ENCODE measurements at regions not wholly inside any gene's neighbourhood (a gene's known extent, or its start where the extent isn't known, plus 50 kb on each side); places are given as distances from the start of the nearest gene placed in this dataset.
A peak's percentile ranks its signal among the peaks of the same experiment; 100 is the strongest.

GRCh38 chr1:112265931-112266330, 130.1 kb upstream of the CTTNBP2NL start:
- H3K4me3 ChIP-seq = no peak overlapping the region

GRCh38 chr1:112267206-112267605, 128.8 kb upstream of the CTTNBP2NL start:
- no peaks in the 10 kb centered on the region for H3K27me3 ChIP-seq
- no peak for DNase-seq
- no peaks in the 10 kb centered on the region for H3K36me3 ChIP-seq
- no peaks in the 10 kb centered on the region for H3K9me3 ChIP-seq
- no peak overlapping the region for H3K4me3 ChIP-seq

More at GRCh38 chr1:112265931-112266330, 130.1 kb upstream of the CTTNBP2NL start:
- Histone ChIP-seq H3K27me3 (no peaks in the 10 kb centered on the region), H3K9me3 (no peaks in the 10 kb centered on the region), H3K36me3 (no peaks in the 10 kb centered on the region)
- DNase-seq = no peak

GRCh38 chr1:112267929-112268328, 128.1 kb upstream of the CTTNBP2NL start:
- Histone ChIP-seq H3K4me3 (no peak overlapping the region), H3K36me3 (no peaks in the 10 kb centered on the region), H3K27me3 (no peaks in the 10 kb centered on the region), H3K9me3 (no peaks in the 10 kb centered on the region; the same call in 1 of the 2 replicates)
- peak; percentile 44 for DNase-seq

- no peak for DNase-seq
- H3K27me3 ChIP-seq = no peaks in the 10 kb centered on the region
- no peaks in the 10 kb centered on the region for H3K36me3 ChIP-seq
- no peak overlapping the region for H3K4me3 ChIP-seq
- H3K9me3 ChIP-seq = peaks cover 3% of the 10 kb centered on the region
Observed at GRCh38 chr1:112268408-112268807, 127.6 kb upstream of the CTTNBP2NL start.

- Histone ChIP-seq H3K4me3 (no peak overlapping the region), H3K27me3 (no peaks in the 10 kb centered on the region; the same call in none of the 2 replicates), H3K9me3 (peaks cover 12% of the 10 kb centered on the region), H3K36me3 (no peaks in the 10 kb centered on the region)
- DNase-seq = no peak
Observed at GRCh38 chr1:112271270-112271669, 124.7 kb upstream of the CTTNBP2NL start.

GRCh38 chr1:112272101-112272772, 123.8 kb upstream of the CTTNBP2NL start:
- no peak for DNase-seq

GRCh38 chr1:112284796-112285195, 111.2 kb upstream of the CTTNBP2NL start:
- Histone ChIP-seq H3K9me3 (no peaks in the 10 kb centered on the region), H3K27me3 (peaks cover 13% of the 10 kb centered on the region), H3K4me3 (no peak overlapping the region), H3K36me3 (no peaks in the 10 kb centered on the region)
- DNase-seq = no peak

More at GRCh38 chr1:112272101-112272772, 123.8 kb upstream of the CTTNBP2NL start:
- Histone ChIP-seq H3K9me3 (peaks cover 12% of the 10 kb centered on the region), H3K27me3 (no peaks in the 10 kb centered on the region; the same call in none of the 2 replicates), H3K4me3 (no peak overlapping the region), H3K36me3 (no peaks in the 10 kb centered on the region)

- no peak for DNase-seq
- Histone ChIP-seq H3K4me3 (no peak overlapping the region), H3K27me3 (peaks cover 13% of the 10 kb centered on the region)
Observed at GRCh38 chr1:112285316-112285715, 110.7 kb upstream of the CTTNBP2NL start.

GRCh38 chr1:112285746-112286145, 110.3 kb upstream of the CTTNBP2NL start:
- Histone ChIP-seq H3K27me3 (peaks cover 13% of the 10 kb centered on the region), H3K4me3 (no peak overlapping the region), H3K36me3 (no peaks in the 10 kb centered on the region), H3K9me3 (no peaks in the 10 kb centered on the region)
- DNase-seq = no peak

More at GRCh38 chr1:112285316-112285715, 110.7 kb upstream of the CTTNBP2NL start:
- Histone ChIP-seq H3K9me3 (no peaks in the 10 kb centered on the region), H3K36me3 (no peaks in the 10 kb centered on the region)

GRCh38 chr1:112296908-112297307, 99.1 kb upstream of the CTTNBP2NL start:
- no peaks in the 10 kb centered on the region for H3K36me3 ChIP-seq
- H3K4me3 ChIP-seq = no peak overlapping the region
- no peaks in the 10 kb centered on the region; the same call in 1 of the 2 replicates for H3K9me3 ChIP-seq
- H3K27me3 ChIP-seq = peaks cover 9% of the 10 kb centered on the region
- no peak for DNase-seq

- peaks cover 9% of the 10 kb centered on the region for H3K27me3 ChIP-seq
- H3K36me3 ChIP-seq = no peaks in the 10 kb centered on the region
- H3K9me3 ChIP-seq = no peaks in the 10 kb centered on the region; the same call in 1 of the 2 replicates
- no peak overlapping the region for H3K4me3 ChIP-seq
- no peak for DNase-seq
Observed at GRCh38 chr1:112297536-112297935, 98.5 kb upstream of the CTTNBP2NL start.

- peaks cover 13% of the 10 kb centered on the region for H3K27me3 ChIP-seq
- no peak overlapping the region for H3K4me3 ChIP-seq
- no peaks in the 10 kb centered on the region; the same call in 1 of the 2 replicates for H3K9me3 ChIP-seq
- no peaks in the 10 kb centered on the region for H3K36me3 ChIP-seq
- peak; percentile 53 for DNase-seq
Observed at GRCh38 chr1:112298558-112298957, 97.5 kb upstream of the CTTNBP2NL start.

- H3K27me3 ChIP-seq = peaks cover 27% of the 10 kb centered on the region
- H3K4me3 ChIP-seq = no peak overlapping the region
- H3K9me3 ChIP-seq = no peaks in the 10 kb centered on the region
- DNase-seq = no peak
- H3K36me3 ChIP-seq = no peaks in the 10 kb centered on the region
Observed at GRCh38 chr1:112304126-112304525, 91.9 kb upstream of the CTTNBP2NL start.

- no peaks in the 10 kb centered on the region for H3K36me3 ChIP-seq
- no peak for DNase-seq
- no peak overlapping the region for H3K4me3 ChIP-seq
- peaks cover 27% of the 10 kb centered on the region for H3K27me3 ChIP-seq
- no peaks in the 10 kb centered on the region for H3K9me3 ChIP-seq
Observed at GRCh38 chr1:112304612-112305011, 91.4 kb upstream of the CTTNBP2NL start.

- no peaks in the 10 kb centered on the region for H3K9me3 ChIP-seq
- no peak for DNase-seq
- peaks cover 20% of the 10 kb centered on the region for H3K27me3 ChIP-seq
- H3K4me3 ChIP-seq = no peak overlapping the region
- H3K36me3 ChIP-seq = no peaks in the 10 kb centered on the region
Observed at GRCh38 chr1:112307930-112308591, 88.0 kb upstream of the CTTNBP2NL start.

GRCh38 chr1:112308716-112309115, 87.3 kb upstream of the CTTNBP2NL start:
- peaks cover 16% of the 10 kb centered on the region; the same call in 1 of the 2 replicates for H3K27me3 ChIP-seq
- H3K9me3 ChIP-seq = no peaks in the 10 kb centered on the region
- no peak overlapping the region for H3K4me3 ChIP-seq
- H3K36me3 ChIP-seq = no peaks in the 10 kb centered on the region
- no peak for DNase-seq

- Histone ChIP-seq H3K36me3 (no peaks in the 10 kb centered on the region), H3K27me3 (peaks cover 16% of the 10 kb centered on the region; the same call in 1 of the 2 replicates), H3K9me3 (no peaks in the 10 kb centered on the region), H3K4me3 (no peak overlapping the region)
- DNase-seq = no peak
Observed at GRCh38 chr1:112309499-112309898, 86.5 kb upstream of the CTTNBP2NL start.

GRCh38 chr1:112312315-112312714, 83.7 kb upstream of the CTTNBP2NL start:
- Histone ChIP-seq H3K9me3 (no peaks in the 10 kb centered on the region), H3K36me3 (no peaks in the 10 kb centered on the region)

More at GRCh38 chr1:112312315-112312714, 83.7 kb upstream of the CTTNBP2NL start:
- no peak for DNase-seq
- Histone ChIP-seq H3K27me3 (peaks cover 13% of the 10 kb centered on the region; the same call in 1 of the 2 replicates), H3K4me3 (no peak overlapping the region)

Data from MG63 (cell line).